ENCODE measurements at regions not wholly inside any gene's neighbourhood (a gene's known extent, or its start where the extent isn't known, plus 50 kb on each side); places are given as distances from the start of the nearest gene placed in this dataset.
"Not testable (repeated sequence)": the region's sequence is repeated elsewhere in the genome, so short reads cannot be mapped to it uniquely, and the experiment has no call there.

GRCh38 chr7:136116186-136116585 lies 139.0 kb upstream of the MTPN start:
- Histone ChIP-seq H3K27me3 (no peaks in the 10 kb centered on the region), H3K9me3 (no peaks in the 10 kb centered on the region), H3K4me3 (no peak overlapping the region), H3K4me1 (no peaks in the 10 kb centered on the region), H3K36me3 (no peaks in the 10 kb centered on the region), H3K27ac (replicated peaks in 1 of 4) (no peak overlapping the region)
- intact Hi-C loops (cut with DNase I): no loop called here
- no peak for TF ChIP-seq POLR2AphosphoS5 (IDR thresholded peaks at IDR 0.05)
- no peak for TF ChIP-seq CTCF (IDR thresholded peaks at IDR 0.05)
- no peak for TF ChIP-seq POLR2A (IDR thresholded peaks at IDR 0.05; ENCODE audit: low read depth)
- TF ChIP-seq EP300 (IDR thresholded peaks at IDR 0.05): no peak
- 88% methylated on average over 7 of the region's 11 CpGs for WGBS
- DNase-seq (ENCODE audit: extremely low spot score): no peak

GRCh38 chr7:136114966-136115762 lies 138.0 kb upstream of the MTPN start:
- H3K36me3 ChIP-seq: no peaks in the 10 kb centered on the region
- no peaks in the 10 kb centered on the region for H3K27me3 ChIP-seq
- DNase-seq (ENCODE audit: extremely low spot score): no peak
- H3K9me3 ChIP-seq: peaks cover 0 to 2% (median 0%) of the 10 kb centered on the region in 4 donors
- intact Hi-C loops (cut with DNase I): no loop called here
- no peak overlapping the region for H3K27ac ChIP-seq (replicated peaks in 1 of 4)
- H3K4me3 ChIP-seq: no peak overlapping the region
- 42% methylated on average over 14 of the region's 21 CpGs for WGBS
- no peaks in the 10 kb centered on the region for H3K4me1 ChIP-seq
- TF ChIP-seq EP300 (IDR thresholded peaks at IDR 0.05): no peak
- TF ChIP-seq CTCF (IDR thresholded peaks at IDR 0.05): peak; percentile 49 to 77 (median 60)
- no peak for TF ChIP-seq POLR2AphosphoS5 (IDR thresholded peaks at IDR 0.05)
- TF ChIP-seq POLR2A (IDR thresholded peaks at IDR 0.05; ENCODE audit: low read depth): no peak

GRCh38 chr7:136114467-136114866 lies 137.3 kb upstream of the MTPN start:
- H3K36me3 ChIP-seq; DNase-seq (ENCODE audit: extremely low spot score); H3K27me3 ChIP-seq; H3K4me1 ChIP-seq; H3K9me3 ChIP-seq; H3K4me3 ChIP-seq; intact Hi-C loops (cut with DNase I); H3K27ac ChIP-seq (replicated peaks in 1 of 4): not testable (repeated sequence)
- 77% methylated on average over 5 of the region's 6 CpGs for WGBS

- H3K4me3 ChIP-seq; DNase-seq (ENCODE audit: extremely low spot score); H3K4me1 ChIP-seq; H3K36me3 ChIP-seq; H3K27me3 ChIP-seq; H3K9me3 ChIP-seq; intact Hi-C loops (cut with DNase I); H3K27ac ChIP-seq (replicated peaks in 1 of 4): not testable (repeated sequence)
- 88% methylated on average over 1 of the region's 1 CpG for WGBS
These were observed 131.9 kb upstream of the MTPN start for GRCh38 chr7:136109037-136109436.

- DNase-seq (ENCODE audit: extremely low spot score): no peak
- H3K27me3 ChIP-seq: no peaks in the 10 kb centered on the region
- TF ChIP-seq POLR2A (IDR thresholded peaks at IDR 0.05; ENCODE audit: low read depth): no peak
- TF ChIP-seq EP300 (IDR thresholded peaks at IDR 0.05): no peak
- 89% methylated on average over 1 of the region's 1 CpG for WGBS
- no peak overlapping the region for H3K27ac ChIP-seq (replicated peaks in 1 of 4)
- H3K4me1 ChIP-seq: no peaks in the 10 kb centered on the region
- H3K4me3 ChIP-seq: no peak overlapping the region
- no peaks in the 10 kb centered on the region for H3K36me3 ChIP-seq
- intact Hi-C loops (cut with DNase I): no loop called here
- peaks cover 0 to 3% (median 0%) of the 10 kb centered on the region in 4 donors for H3K9me3 ChIP-seq
These were observed 128.0 kb upstream of the MTPN start for GRCh38 chr7:136105191-136105590.

GRCh38 chr7:136104269-136104603 lies 127.1 kb upstream of the MTPN start:
- no peaks in the 10 kb centered on the region for H3K36me3 ChIP-seq
- WGBS: 58% methylated on average over 2 of the region's 2 CpGs
- DNase-seq (ENCODE audit: extremely low spot score): no peak
- intact Hi-C loops (cut with DNase I): no loop called here
- no peaks in the 10 kb centered on the region for H3K27me3 ChIP-seq
- peaks cover 0 to 3% (median 1%) of the 10 kb centered on the region in 4 donors for H3K9me3 ChIP-seq
- TF ChIP-seq CTCF (IDR thresholded peaks at IDR 0.05) (no peak), POLR2AphosphoS5 (IDR thresholded peaks at IDR 0.05) (no peak), POLR2A (IDR thresholded peaks at IDR 0.05; ENCODE audit: low read depth) (no peak), EP300 (IDR thresholded peaks at IDR 0.05) (no peak)
- H3K27ac ChIP-seq (replicated peaks in 1 of 4): no peak overlapping the region
- H3K4me3 ChIP-seq: no peak overlapping the region
- no peaks in the 10 kb centered on the region for H3K4me1 ChIP-seq
